ENCODE measurements at regions not wholly inside any gene's neighbourhood (a gene's known extent, or its start where the extent isn't known, plus 50 kb on each side); places are given as distances from the start of the nearest gene placed in this dataset.

DNA sequence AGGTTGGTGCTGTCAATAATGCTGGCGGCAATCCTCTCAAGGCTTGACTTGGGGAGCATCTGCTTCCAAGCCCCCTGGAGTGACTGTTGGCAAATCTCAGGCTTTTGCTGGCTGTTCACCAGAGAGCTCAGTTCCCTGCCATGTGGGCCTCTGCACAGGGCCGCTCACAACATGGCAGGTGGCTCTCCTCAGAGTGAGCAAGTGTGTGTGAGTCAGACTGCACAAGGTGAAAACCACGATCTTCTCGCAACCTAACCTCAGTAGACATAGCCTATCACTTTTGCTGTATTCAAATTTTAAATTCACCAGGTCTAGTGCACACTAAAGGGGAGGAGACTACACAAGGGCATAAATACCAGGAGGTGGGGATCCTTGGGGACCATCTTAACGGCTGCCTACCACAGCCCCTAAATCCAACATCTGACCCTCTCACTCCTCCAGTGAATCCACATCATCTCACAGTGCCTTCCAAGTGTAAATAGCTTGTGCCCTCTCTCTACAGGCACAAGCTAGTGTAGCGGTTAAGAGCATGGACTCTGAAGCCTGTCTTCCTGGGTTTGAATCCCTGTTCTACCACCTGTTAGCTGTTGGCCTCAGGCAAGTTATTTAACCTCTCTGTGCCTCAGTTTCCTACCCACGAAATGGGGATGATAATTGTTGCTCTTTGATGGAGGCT is 187.7 kb upstream of the CXCR4 start:
- H3K36me3 ChIP-seq (ENCODE audit: insufficient read depth, low read length), result no peaks in the 10 kb centered on the region
- H3K4me3 ChIP-seq (ENCODE audit: low read depth, low read length, poor library complexity, severe bottlenecking), result no peak overlapping the region
- H3K4me1 ChIP-seq (ENCODE audit: insufficient read depth, low read length, poor library complexity, severe bottlenecking), result peaks cover under 1% of the 10 kb centered on the region
- no peak for DNase-seq (ENCODE audit: low spot score)
- intact Hi-C loops (cut with micrococcal nuclease; ENCODE audit: unreplicated experiment), result no loop called here
- peak overlapping the region; percentile 43; the same call in 1 of the 2 replicates for H2AFZ ChIP-seq (ENCODE audit: low read length)
- POLR2A ChIA-PET, result interaction anchor here (0.9 to 2.4 kb wide), 6 partner anchors 8 to 51 kb away, joined by 3 to 7 read pairs (median 4); no protein-coding TSS in a partner anchor
- no TSS peak for BruUV-seq (replicated peaks)
- no peaks in the 10 kb centered on the region for H3K79me2 ChIP-seq (ENCODE audit: insufficient read depth, low read depth, low read length)
- H4K20me1 ChIP-seq (ENCODE audit: insufficient read depth, low read length), result no peaks in the 10 kb centered on the region
- H3K9me3 ChIP-seq (ENCODE audit: low read length), result no peaks in the 10 kb centered on the region
- H3K4me2 ChIP-seq (ENCODE audit: low read length), result no peak overlapping the region
- TF ChIP-seq EZH2phosphoT487 (IDR thresholded peaks at IDR 0.05; ENCODE audit: borderline replicate concordance, low read depth, low read length), result no peak
- TF ChIP-seq, protein P1, sequence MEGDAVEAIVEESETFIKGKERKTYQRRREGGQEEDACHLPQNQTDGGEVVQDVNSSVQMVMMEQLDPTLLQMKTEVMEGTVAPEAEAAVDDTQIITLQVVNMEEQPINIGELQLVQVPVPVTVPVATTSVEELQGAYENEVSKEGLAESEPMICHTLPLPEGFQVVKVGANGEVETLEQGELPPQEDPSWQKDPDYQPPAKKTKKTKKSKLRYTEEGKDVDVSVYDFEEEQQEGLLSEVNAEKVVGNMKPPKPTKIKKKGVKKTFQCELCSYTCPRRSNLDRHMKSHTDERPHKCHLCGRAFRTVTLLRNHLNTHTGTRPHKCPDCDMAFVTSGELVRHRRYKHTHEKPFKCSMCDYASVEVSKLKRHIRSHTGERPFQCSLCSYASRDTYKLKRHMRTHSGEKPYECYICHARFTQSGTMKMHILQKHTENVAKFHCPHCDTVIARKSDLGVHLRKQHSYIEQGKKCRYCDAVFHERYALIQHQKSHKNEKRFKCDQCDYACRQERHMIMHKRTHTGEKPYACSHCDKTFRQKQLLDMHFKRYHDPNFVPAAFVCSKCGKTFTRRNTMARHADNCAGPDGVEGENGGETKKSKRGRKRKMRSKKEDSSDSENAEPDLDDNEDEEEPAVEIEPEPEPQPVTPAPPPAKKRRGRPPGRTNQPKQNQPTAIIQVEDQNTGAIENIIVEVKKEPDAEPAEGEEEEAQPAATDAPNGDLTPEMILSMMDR (conservative IDR thresholded peaks at IDR 0.05; ENCODE audit: low read length), result no peak
- no peak overlapping the region for H3K27ac ChIP-seq (ENCODE audit: low read depth, low read length, poor library complexity, severe bottlenecking)
- CTCF ChIA-PET (ENCODE audit: unreplicated experiment), result interaction anchor here (1.4 kb wide), 1 partner anchor 19 kb away, joined by 4 read pairs; no protein-coding TSS in a partner anchor
- no peaks in the 10 kb centered on the region for H3K9me2 ChIP-seq (ENCODE audit: insufficient read depth, low read length)

DNA sequence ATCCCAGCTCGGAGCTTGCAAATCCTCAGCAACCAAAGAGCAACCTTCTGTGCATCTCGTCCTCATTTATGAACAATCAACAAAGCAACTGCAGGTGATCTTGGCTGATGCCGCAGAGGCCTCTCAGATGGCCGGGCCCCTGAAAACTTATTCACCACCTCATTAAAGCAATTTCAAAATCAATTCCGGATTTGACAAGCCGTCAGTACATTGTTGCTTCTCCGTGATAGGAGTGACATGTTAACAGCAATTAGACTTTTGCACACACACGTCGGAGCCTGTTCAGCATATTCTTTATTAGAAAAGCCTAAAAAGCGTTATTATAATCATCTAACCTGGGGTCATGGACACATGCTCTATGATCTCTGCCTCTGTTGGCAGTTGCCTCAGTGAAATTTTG is 183.1 kb upstream of the CXCR4 start:
- ChIA-PET CTCF (ENCODE audit: unreplicated experiment) (no interaction called here), POLR2A (interaction anchor here (0.6 to 1.8 kb wide), 3 partner anchors 7 to 245 kb away, joined by 3 to 4 read pairs (median 3); no protein-coding TSS in a partner anchor)
- Histone ChIP-seq H3K36me3 (ENCODE audit: insufficient read depth, low read length) (no peaks in the 10 kb centered on the region), H3K4me1 (ENCODE audit: insufficient read depth, low read length, poor library complexity, severe bottlenecking) (no peaks in the 10 kb centered on the region), H3K4me3 (ENCODE audit: low read depth, low read length, poor library complexity, severe bottlenecking) (no peak overlapping the region), H3K9me2 (ENCODE audit: insufficient read depth, low read length) (no peaks in the 10 kb centered on the region), H3K27ac (ENCODE audit: low read depth, low read length, poor library complexity, severe bottlenecking) (no peak overlapping the region), H2AFZ (ENCODE audit: low read length) (no peak overlapping the region), H3K4me2 (ENCODE audit: low read length) (no peak overlapping the region), H3K79me2 (ENCODE audit: insufficient read depth, low read depth, low read length) (no peaks in the 10 kb centered on the region), H4K20me1 (ENCODE audit: insufficient read depth, low read length) (no peaks in the 10 kb centered on the region), H3K9me3 (ENCODE audit: low read length) (no peaks in the 10 kb centered on the region)
- TF ChIP-seq EZH2phosphoT487 (IDR thresholded peaks at IDR 0.05; ENCODE audit: borderline replicate concordance, low read depth, low read length), result no peak
- TF ChIP-seq, protein P1 (conservative IDR thresholded peaks at IDR 0.05; ENCODE audit: low read length), result no peak
- no peak for DNase-seq (ENCODE audit: low spot score)
- no TSS peak for BruUV-seq (replicated peaks)
- intact Hi-C loops (cut with micrococcal nuclease; ENCODE audit: unreplicated experiment), result no loop called here

DNA sequence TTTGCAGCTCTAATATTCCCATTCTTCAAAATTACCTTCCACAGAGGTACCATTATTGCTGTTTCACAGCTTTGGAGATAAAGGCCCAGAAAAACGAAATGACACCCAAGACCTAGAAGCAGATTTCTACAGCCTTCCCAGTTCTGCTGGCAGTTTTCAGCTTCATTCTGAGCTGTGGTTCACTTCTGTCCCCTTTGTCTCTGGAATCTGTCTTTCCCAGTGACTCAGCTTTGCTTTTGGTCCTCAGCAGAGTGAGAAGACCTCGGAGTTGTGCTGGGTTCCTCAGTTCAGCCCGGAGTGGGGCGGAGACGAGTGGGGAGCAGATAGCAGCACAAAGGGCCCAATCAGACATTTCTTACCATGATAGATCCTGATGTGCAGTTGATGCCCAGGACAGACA is 180.7 kb upstream of the CXCR4 start:
- intact Hi-C loops (cut with micrococcal nuclease; ENCODE audit: unreplicated experiment), result no loop called here
- no peak for DNase-seq (ENCODE audit: low spot score)
- H3K79me2 ChIP-seq (ENCODE audit: insufficient read depth, low read depth, low read length), result no peaks in the 10 kb centered on the region
- H3K9me2 ChIP-seq (ENCODE audit: insufficient read depth, low read length), result no peaks in the 10 kb centered on the region
- no peak overlapping the region for H3K4me2 ChIP-seq (ENCODE audit: low read length)
- H3K27ac ChIP-seq (ENCODE audit: low read depth, low read length, poor library complexity, severe bottlenecking), result no peak overlapping the region
- no peaks in the 10 kb centered on the region for H3K9me3 ChIP-seq (ENCODE audit: low read length)
- H3K36me3 ChIP-seq (ENCODE audit: insufficient read depth, low read length), result no peaks in the 10 kb centered on the region
- H2AFZ ChIP-seq (ENCODE audit: low read length), result no peak overlapping the region
- BruUV-seq (replicated peaks), result no TSS peak
- ChIA-PET POLR2A (interaction anchor here (0.7 to 0.8 kb wide), 3 partner anchors 15 to 208 kb away, joined by 3 read pairs; no protein-coding TSS in a partner anchor), CTCF (ENCODE audit: unreplicated experiment) (no interaction called here)
- no peak for TF ChIP-seq EZH2phosphoT487 (IDR thresholded peaks at IDR 0.05; ENCODE audit: borderline replicate concordance, low read depth, low read length)
- TF ChIP-seq, protein P1 (conservative IDR thresholded peaks at IDR 0.05; ENCODE audit: low read length), result no peak
- H3K4me3 ChIP-seq (ENCODE audit: low read depth, low read length, poor library complexity, severe bottlenecking), result no peak overlapping the region
- H3K4me1 ChIP-seq (ENCODE audit: insufficient read depth, low read length, poor library complexity, severe bottlenecking), result no peaks in the 10 kb centered on the region
- H4K20me1 ChIP-seq (ENCODE audit: insufficient read depth, low read length), result no peaks in the 10 kb centered on the region
